Astrocyte (in vitro differentiated cells and primary cell): ENCODE measurements at regions not wholly inside any gene's neighbourhood (a gene's known extent, or its start where the extent isn't known, plus 50 kb on each side); places are given as distances from the start of the nearest gene placed in this dataset.

Source experiments
- EZH2 ChIP-seq: IDR thresholded peaks from 2 replicates; pipeline ENCODE4 v1.6.1; 2012; ENCODE audit warnings: mild to moderate bottlenecking, low read length, inconsistent platforms; ENCODE audit not compliant: insufficient read depth
- TF ChIP-seq, protein P1 (sequence below): IDR thresholded peaks from 2 replicates; pipeline ENCODE4 v1.5.1; 2011; ENCODE audit warnings: low read depth, mild to moderate bottlenecking, inconsistent platforms, low read length, moderate library complexity; ENCODE audit not compliant: insufficient read depth

DNA sequence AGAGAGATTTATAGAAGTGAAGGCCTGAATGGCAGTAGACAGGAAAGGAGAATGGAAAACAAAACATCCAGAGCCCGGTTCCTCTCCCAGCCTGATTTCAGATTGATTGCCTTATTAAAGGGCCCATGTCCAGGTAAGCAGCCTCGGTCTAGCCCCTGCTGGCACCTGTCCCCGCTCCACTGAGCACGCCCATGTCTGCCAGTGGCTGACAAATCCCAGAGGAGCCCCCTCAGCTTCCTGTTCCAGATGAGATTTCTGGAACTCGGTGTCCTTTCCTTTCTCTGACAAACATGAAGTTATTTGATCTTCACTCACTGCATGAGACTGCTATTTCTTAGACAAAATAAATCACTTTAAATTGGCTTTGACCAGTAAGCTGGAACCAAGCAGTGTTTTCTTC lies 187.0 kb upstream of the ADCY2 start:
- no peak for TF ChIP-seq EZH2
- TF ChIP-seq, protein P1, sequence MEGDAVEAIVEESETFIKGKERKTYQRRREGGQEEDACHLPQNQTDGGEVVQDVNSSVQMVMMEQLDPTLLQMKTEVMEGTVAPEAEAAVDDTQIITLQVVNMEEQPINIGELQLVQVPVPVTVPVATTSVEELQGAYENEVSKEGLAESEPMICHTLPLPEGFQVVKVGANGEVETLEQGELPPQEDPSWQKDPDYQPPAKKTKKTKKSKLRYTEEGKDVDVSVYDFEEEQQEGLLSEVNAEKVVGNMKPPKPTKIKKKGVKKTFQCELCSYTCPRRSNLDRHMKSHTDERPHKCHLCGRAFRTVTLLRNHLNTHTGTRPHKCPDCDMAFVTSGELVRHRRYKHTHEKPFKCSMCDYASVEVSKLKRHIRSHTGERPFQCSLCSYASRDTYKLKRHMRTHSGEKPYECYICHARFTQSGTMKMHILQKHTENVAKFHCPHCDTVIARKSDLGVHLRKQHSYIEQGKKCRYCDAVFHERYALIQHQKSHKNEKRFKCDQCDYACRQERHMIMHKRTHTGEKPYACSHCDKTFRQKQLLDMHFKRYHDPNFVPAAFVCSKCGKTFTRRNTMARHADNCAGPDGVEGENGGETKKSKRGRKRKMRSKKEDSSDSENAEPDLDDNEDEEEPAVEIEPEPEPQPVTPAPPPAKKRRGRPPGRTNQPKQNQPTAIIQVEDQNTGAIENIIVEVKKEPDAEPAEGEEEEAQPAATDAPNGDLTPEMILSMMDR: no peak
